ENCODE measurements at regions not wholly inside any gene's neighbourhood (a gene's known extent, or its start where the extent isn't known, plus 50 kb on each side); places are given as distances from the start of the nearest gene placed in this dataset.

DNA sequence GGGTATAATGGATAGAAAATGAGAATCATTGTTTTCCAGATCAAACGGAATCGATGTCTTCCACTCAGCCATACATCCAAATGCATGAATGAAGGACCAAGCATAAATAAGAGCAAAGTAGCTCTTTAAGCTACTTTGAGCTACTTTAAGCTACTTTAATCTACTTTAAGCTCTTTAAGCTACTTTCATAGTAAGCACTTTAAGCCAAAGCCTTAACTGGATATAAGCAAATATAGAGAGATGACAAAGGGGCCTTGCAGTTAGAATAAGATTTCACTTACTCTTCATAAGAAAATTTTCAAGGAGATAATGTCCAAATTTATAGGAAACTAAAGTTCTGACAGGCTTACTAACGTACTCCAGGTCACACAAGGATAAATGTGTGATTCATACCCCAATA is 355.6 kb upstream of the KITLG start:
- no peak for TF ChIP-seq NRF1 (IDR thresholded peaks at IDR 0.05; ENCODE audit: low read depth, low read length)
- no peak for TF ChIP-seq GATA2 (CRISPR knock-in tag; IDR thresholded peaks at IDR 0.05)
- TF ChIP-seq FOSL2 (IDR thresholded peaks at IDR 0.05; ENCODE audit: borderline replicate concordance, low read depth) = no peak
- no peak for TF ChIP-seq FOXM1 (IDR thresholded peaks at IDR 0.05; ENCODE audit: low read depth)
- TF ChIP-seq USF2 (IDR thresholded peaks at IDR 0.05; ENCODE audit: borderline replicate concordance, low read depth, low read length) = no peak
- TF ChIP-seq, protein P1, sequence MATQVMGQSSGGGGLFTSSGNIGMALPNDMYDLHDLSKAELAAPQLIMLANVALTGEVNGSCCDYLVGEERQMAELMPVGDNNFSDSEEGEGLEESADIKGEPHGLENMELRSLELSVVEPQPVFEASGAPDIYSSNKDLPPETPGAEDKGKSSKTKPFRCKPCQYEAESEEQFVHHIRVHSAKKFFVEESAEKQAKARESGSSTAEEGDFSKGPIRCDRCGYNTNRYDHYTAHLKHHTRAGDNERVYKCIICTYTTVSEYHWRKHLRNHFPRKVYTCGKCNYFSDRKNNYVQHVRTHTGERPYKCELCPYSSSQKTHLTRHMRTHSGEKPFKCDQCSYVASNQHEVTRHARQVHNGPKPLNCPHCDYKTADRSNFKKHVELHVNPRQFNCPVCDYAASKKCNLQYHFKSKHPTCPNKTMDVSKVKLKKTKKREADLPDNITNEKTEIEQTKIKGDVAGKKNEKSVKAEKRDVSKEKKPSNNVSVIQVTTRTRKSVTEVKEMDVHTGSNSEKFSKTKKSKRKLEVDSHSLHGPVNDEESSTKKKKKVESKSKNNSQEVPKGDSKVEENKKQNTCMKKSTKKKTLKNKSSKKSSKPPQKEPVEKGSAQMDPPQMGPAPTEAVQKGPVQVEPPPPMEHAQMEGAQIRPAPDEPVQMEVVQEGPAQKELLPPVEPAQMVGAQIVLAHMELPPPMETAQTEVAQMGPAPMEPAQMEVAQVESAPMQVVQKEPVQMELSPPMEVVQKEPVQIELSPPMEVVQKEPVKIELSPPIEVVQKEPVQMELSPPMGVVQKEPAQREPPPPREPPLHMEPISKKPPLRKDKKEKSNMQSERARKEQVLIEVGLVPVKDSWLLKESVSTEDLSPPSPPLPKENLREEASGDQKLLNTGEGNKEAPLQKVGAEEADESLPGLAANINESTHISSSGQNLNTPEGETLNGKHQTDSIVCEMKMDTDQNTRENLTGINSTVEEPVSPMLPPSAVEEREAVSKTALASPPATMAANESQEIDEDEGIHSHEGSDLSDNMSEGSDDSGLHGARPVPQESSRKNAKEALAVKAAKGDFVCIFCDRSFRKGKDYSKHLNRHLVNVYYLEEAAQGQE (IDR thresholded peaks at IDR 0.05; ENCODE audit: low read depth, low read length) = no peak
- TF ChIP-seq, protein P2, sequence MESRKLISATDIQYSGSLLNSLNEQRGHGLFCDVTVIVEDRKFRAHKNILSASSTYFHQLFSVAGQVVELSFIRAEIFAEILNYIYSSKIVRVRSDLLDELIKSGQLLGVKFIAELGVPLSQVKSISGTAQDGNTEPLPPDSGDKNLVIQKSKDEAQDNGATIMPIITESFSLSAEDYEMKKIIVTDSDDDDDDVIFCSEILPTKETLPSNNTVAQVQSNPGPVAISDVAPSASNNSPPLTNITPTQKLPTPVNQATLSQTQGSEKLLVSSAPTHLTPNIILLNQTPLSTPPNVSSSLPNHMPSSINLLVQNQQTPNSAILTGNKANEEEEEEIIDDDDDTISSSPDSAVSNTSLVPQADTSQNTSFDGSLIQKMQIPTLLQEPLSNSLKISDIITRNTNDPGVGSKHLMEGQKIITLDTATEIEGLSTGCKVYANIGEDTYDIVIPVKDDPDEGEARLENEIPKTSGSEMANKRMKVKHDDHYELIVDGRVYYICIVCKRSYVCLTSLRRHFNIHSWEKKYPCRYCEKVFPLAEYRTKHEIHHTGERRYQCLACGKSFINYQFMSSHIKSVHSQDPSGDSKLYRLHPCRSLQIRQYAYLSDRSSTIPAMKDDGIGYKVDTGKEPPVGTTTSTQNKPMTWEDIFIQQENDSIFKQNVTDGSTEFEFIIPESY (IDR thresholded peaks at IDR 0.05; ENCODE audit: borderline replicate concordance, low read depth) = no peak
- TF ChIP-seq GABPA (IDR thresholded peaks at IDR 0.05; ENCODE audit: low read depth) = no peak
- no peak for TF ChIP-seq SMC3 (IDR thresholded peaks at IDR 0.05; ENCODE audit: low read depth, low read length)
- TF ChIP-seq RFX5 (IDR thresholded peaks at IDR 0.05; ENCODE audit: low read length) = no peak
- no peak for TF ChIP-seq FOXJ3 (CRISPR knock-in tag; IDR thresholded peaks at IDR 0.05)
- no peak for TF ChIP-seq EZH2phosphoT487 (IDR thresholded peaks at IDR 0.05; ENCODE audit: borderline replicate concordance, low read depth)
- TF ChIP-seq JUND (IDR thresholded peaks at IDR 0.05) = no peak
- TF ChIP-seq ELF1 (IDR thresholded peaks at IDR 0.05) = no peak
- no peak for TF ChIP-seq TCF12 (IDR thresholded peaks at IDR 0.05)
- TF ChIP-seq NFIC (IDR thresholded peaks at IDR 0.05; ENCODE audit: borderline replicate concordance) = no peak
- TF ChIP-seq POLR2AphosphoS5 (IDR thresholded peaks at IDR 0.05; ENCODE audit: low read depth, low read length) = no peak
- TF ChIP-seq CHD2 (IDR thresholded peaks at IDR 0.05; ENCODE audit: low read length, partially characterized antibody) = no peak
- H4K20me1 ChIP-seq (ENCODE audit: insufficient read depth) = no peaks in the 10 kb centered on the region
- H3K27me3 ChIP-seq (ENCODE audit: insufficient read depth) = no peaks in the 10 kb centered on the region
- DNase-seq = no peak
- no peaks in the 10 kb centered on the region for H3K79me2 ChIP-seq (ENCODE audit: insufficient read depth)
- no peaks in the 10 kb centered on the region for H3K9me3 ChIP-seq
- H3K9ac ChIP-seq = no peak overlapping the region
- H3K4me3 ChIP-seq (ENCODE audit: low read depth in 2 of 2, low read length in 1 of 2) = no peak overlapping the region
- no peaks in the 10 kb centered on the region for H3K4me1 ChIP-seq (ENCODE audit: control insufficient read depth in 1 of 2, insufficient read depth in 2 of 2, low read depth in 1 of 2, low read length in 1 of 2)
- no peak overlapping the region; the same call in 1 of the 2 replicates for H2AFZ ChIP-seq (ENCODE audit: low read depth)
- WGBS (ENCODE audit: low lambda C conversion rate) = 81% methylated on average over 3 of the region's 3 CpGs
- H3F3A ChIP-seq (replicated peaks; ENCODE audit: insufficient read depth) = no peaks in the 10 kb centered on the region
- no peak overlapping the region for H3K27ac ChIP-seq (ENCODE audit: low read depth in 2 of 2, low read length in 1 of 2)
- POLR2A ChIA-PET = no interaction called here
- CTCF ChIA-PET = interaction anchor here (2.3 kb wide), 1 partner anchor 11 kb away, joined by 8 read pairs; no protein-coding TSS in a partner anchor
- no peak overlapping the region for H3K4me2 ChIP-seq
- H3K36me3 ChIP-seq (replicated peaks in 1 of 2; ENCODE audit: control insufficient read depth in 1 of 2, insufficient read depth in 2 of 2, low read length in 1 of 2) = no peaks in the 10 kb centered on the region
- no peaks in the 10 kb centered on the region for H3K9me2 ChIP-seq
